Neutrophil (primary cell): ENCODE measurements at regions not wholly inside any gene's neighbourhood (a gene's known extent, or its start where the extent isn't known, plus 50 kb on each side); places are given as distances from the start of the nearest gene placed in this dataset.

Source experiments
- H3K27ac ChIP-seq: fragments of 200-600 bp; sonication (generic); 2 replicates; pipeline ENCODE4 v1.5.1; 2016; ENCODE audit warnings: mild to moderate bottlenecking, moderate library complexity
- H3K27me3 ChIP-seq: fragments of 200-600 bp; sonication (generic); 2 replicates; pipeline ENCODE4 v1.6.0; 2016; ENCODE audit warnings: mild to moderate bottlenecking
- H3K36me3 ChIP-seq: fragments of 200-600 bp; sonication (generic); 2 replicates; pipeline ENCODE4 v1.5.1; 2017
- H3K4me1 ChIP-seq, 2 experiments: fragments of 200-600 bp in 1 of 2; sonication (generic) in 1 of 2; 1 replicate in 1 of 2; 2 replicates in 1 of 2; pipeline versions ENCODE4 v1.5.1 to v1.6.1; 2013 to 2016; ENCODE audit warnings: low read depth in 1 of 2, low read length in 1 of 2, mild to moderate bottlenecking in 1 of 2, moderate library complexity in 1 of 2; ENCODE audit not compliant: control insufficient read depth in 1 of 2, insufficient read depth in 1 of 2
- H3K4me3 ChIP-seq, 2 experiments: fragments of 200-600 bp in 1 of 2; sonication (generic) in 1 of 2; 1 replicate in 1 of 2; 2 replicates in 1 of 2; pipeline ENCODE4 v1.5.1; 2013 to 2016; ENCODE audit warnings: low read depth in 1 of 2, low read length in 1 of 2, mild to moderate bottlenecking in 1 of 2, moderate library complexity in 1 of 2
- H3K9me3 ChIP-seq: fragments of 200-600 bp; sonication (generic); 2 replicates; pipeline ENCODE4 v1.5.1; 2016
- TF ChIP-seq, protein P1 (sequence below): fragments of 200-600 bp; sonication (generic); IDR thresholded peaks from 2 replicates; pipeline ENCODE4 v1.5.1; 2016; ENCODE audit warnings: antibody characterized with exemption

DNA sequence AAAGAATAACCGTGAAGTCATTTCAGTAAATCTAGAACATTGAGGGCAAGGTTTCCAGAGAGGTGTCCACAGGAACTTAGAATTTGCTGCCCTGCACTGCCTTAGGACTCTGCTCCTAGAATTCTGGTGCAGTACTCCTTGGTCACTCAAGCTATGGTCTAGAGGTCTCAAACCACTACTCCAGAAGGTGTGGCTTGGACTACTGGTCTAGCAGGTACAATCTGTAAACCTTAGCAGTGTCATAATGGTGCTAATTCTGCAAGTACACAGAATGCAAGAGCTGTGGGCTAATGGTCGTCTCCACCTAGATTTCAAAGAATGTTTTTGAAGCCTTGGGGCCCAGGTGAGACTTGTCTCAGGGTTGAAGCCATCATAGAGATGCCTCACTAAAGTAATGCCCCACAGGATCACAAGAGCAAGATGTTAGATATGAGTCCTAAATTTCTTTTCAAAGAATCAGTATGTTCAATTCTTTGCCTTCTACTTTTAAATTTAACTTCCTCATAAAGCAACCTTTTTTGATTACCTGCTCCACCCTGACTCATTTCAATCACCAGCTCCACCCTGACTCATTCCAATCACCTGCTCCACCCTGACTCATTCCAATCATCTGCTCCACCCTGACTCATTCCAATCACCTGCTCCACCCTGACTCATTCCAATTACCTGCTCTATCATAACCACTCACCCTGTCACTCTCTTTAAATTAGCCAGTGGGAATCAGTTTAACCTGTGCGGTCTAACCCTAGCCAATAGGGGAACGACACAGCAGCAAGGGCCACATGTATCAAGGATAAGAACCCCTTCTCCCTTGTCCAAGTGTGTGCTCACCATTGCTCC lies 1111.8 kb upstream of the ACO1 start:
- TF ChIP-seq, protein P1, sequence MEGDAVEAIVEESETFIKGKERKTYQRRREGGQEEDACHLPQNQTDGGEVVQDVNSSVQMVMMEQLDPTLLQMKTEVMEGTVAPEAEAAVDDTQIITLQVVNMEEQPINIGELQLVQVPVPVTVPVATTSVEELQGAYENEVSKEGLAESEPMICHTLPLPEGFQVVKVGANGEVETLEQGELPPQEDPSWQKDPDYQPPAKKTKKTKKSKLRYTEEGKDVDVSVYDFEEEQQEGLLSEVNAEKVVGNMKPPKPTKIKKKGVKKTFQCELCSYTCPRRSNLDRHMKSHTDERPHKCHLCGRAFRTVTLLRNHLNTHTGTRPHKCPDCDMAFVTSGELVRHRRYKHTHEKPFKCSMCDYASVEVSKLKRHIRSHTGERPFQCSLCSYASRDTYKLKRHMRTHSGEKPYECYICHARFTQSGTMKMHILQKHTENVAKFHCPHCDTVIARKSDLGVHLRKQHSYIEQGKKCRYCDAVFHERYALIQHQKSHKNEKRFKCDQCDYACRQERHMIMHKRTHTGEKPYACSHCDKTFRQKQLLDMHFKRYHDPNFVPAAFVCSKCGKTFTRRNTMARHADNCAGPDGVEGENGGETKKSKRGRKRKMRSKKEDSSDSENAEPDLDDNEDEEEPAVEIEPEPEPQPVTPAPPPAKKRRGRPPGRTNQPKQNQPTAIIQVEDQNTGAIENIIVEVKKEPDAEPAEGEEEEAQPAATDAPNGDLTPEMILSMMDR = no peak
- Histone ChIP-seq H3K4me1 (no peaks in the 10 kb centered on the region), H3K4me3 (no peak overlapping the region)

DNA sequence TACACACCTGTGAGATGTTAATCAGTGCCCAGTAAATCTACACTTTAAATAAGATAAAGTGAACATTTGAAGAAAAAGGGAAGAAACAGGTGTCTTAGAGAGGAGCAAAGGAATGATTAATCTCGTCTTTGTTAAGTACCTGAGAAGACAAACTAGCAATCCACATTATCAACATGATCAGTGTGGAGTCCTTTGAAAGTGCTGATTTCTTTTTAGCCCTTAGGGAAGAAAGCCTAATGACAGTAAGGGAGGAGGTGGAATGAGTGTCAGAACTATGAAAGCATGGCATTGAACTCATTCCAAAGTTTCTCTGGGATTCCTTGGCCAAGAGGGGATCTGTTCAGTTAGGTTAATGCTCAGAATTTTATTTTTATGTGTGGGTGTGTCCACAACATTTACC lies 1109.0 kb upstream of the ACO1 start:
- TF ChIP-seq, protein P1 = no peak
- no peak overlapping the region for H3K27ac ChIP-seq
- H3K27me3 ChIP-seq = no peaks in the 10 kb centered on the region
- H3K4me3 ChIP-seq = no peak overlapping the region
- H3K36me3 ChIP-seq = no peaks in the 10 kb centered on the region
- no peaks in the 10 kb centered on the region for H3K4me1 ChIP-seq
- H3K9me3 ChIP-seq = no peaks in the 10 kb centered on the region

More for the DNA sequence above, 1111.8 kb upstream of the ACO1 start:
- H3K27ac ChIP-seq = no peak overlapping the region
- no peaks in the 10 kb centered on the region for H3K9me3 ChIP-seq
- H3K36me3 ChIP-seq = no peaks in the 10 kb centered on the region
- H3K27me3 ChIP-seq = no peaks in the 10 kb centered on the region

- no peaks in the 10 kb centered on the region for H3K4me1 ChIP-seq
- H3K27ac ChIP-seq = no peak overlapping the region
- TF ChIP-seq, protein P1 = no peak
- H3K9me3 ChIP-seq = no peaks in the 10 kb centered on the region
- H3K4me3 ChIP-seq = no peak overlapping the region
- no peaks in the 10 kb centered on the region for H3K36me3 ChIP-seq
- no peaks in the 10 kb centered on the region for H3K27me3 ChIP-seq
Measured at GRCh38 chr9:31290731-31291130, 1093.7 kb upstream of the ACO1 start.

GRCh38 chr9:31302620-31303418 lies 1081.6 kb upstream of the ACO1 start:
- Histone ChIP-seq H3K4me1 (no peaks in the 10 kb centered on the region), H3K9me3 (no peaks in the 10 kb centered on the region), H3K27me3 (no peaks in the 10 kb centered on the region), H3K27ac (no peak overlapping the region), H3K4me3 (no peak overlapping the region), H3K36me3 (no peaks in the 10 kb centered on the region)
- TF ChIP-seq, protein P1 = no peak

GRCh38 chr9:31304576-31304975 lies 1079.9 kb upstream of the ACO1 start:
- H3K4me1 ChIP-seq = no peaks in the 10 kb centered on the region
- TF ChIP-seq, protein P1 = no peak
- H3K27ac ChIP-seq = no peak overlapping the region
- H3K36me3 ChIP-seq = no peaks in the 10 kb centered on the region
- no peaks in the 10 kb centered on the region for H3K27me3 ChIP-seq
- no peak overlapping the region for H3K4me3 ChIP-seq
- no peaks in the 10 kb centered on the region for H3K9me3 ChIP-seq
